ENCODE measurements at regions not wholly inside any gene's neighbourhood (a gene's known extent, or its start where the extent isn't known, plus 50 kb on each side); places are given as distances from the start of the nearest gene placed in this dataset.

DNA sequence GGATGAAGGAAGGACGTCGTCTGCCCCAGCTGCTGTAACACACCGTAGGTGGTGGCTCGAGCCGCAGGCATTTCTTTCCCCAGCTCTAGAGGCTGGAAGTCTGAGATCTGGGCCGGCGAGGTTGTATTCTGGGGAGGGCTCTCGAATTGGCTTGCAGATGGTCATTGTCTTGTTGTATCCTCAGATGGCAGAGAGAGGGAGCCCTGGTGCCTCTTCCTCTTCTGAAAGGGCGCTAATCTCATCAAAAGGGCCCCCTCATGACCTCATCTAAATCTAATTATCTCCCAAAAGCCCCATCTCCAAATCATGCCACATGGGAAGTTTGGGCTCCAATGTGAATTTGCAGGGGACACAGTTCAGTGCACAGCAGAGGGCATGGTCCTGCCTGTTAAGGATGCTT is 109.0 kb downstream of the SIK1 start:
- DNase-seq (ENCODE audit: low read depth in 2 of 2), result no peak

DNA sequence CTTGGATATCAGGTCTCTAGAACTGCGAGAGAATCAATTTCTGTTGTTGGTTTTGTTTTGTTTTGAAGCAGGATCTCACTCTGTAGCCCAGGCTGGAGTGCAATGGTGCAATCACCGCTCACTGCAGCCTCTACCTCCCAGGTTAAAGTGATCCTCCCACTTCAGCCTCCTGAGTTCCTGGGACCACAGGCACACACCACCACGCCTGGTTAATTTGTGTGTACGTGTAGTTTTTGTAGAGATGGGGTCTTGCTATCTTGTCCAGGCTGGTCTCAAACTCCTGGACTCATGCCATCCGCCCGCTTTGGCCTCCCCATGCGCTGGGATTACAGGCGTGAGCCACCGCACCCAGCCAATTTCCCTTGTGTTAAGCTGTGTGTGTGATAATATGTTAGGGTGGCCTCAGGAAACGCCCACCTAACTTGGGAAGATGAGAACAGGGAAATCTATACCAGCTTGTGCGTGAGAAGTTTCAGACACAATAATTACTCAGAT is 109.6 kb downstream of the SIK1 start:
- no peak for DNase-seq (ENCODE audit: low read depth in 2 of 2)

DNA sequence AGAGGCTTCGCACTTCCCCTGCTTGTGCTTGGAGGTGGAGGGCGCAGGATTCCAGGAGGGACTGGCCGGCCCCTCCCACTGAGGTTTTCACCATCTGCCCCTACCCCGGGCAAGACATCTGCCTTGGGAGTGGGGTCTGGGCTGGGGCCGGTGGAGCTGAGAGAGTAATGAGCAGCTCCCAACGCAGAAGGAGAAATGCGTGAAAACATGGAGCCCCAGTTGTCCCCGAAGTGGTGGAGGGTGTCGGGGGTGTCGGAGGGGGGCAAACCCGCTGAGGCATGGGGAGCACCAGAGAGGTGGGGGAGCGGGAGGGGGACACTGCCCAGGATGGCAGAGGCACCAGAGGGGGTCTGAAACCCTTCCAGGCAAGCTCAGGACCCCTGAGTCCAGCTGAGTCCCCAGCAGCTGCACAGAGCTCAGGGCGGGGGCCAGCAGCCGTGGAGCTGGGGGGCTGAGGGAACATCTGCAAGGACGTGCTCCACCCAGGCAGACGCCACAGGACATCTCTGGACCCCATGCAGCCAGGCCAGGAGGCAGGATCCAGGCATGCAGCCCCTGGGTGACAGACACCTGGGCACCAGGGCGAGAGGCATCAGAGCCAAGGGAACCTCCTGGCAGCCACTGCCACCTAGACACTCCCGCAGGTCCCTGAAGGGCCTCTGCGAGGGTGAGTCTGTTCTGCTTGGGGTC is 110.6 kb downstream of the SIK1 start:
- DNase-seq (ENCODE audit: low read depth in 2 of 2), result no peak

DNA sequence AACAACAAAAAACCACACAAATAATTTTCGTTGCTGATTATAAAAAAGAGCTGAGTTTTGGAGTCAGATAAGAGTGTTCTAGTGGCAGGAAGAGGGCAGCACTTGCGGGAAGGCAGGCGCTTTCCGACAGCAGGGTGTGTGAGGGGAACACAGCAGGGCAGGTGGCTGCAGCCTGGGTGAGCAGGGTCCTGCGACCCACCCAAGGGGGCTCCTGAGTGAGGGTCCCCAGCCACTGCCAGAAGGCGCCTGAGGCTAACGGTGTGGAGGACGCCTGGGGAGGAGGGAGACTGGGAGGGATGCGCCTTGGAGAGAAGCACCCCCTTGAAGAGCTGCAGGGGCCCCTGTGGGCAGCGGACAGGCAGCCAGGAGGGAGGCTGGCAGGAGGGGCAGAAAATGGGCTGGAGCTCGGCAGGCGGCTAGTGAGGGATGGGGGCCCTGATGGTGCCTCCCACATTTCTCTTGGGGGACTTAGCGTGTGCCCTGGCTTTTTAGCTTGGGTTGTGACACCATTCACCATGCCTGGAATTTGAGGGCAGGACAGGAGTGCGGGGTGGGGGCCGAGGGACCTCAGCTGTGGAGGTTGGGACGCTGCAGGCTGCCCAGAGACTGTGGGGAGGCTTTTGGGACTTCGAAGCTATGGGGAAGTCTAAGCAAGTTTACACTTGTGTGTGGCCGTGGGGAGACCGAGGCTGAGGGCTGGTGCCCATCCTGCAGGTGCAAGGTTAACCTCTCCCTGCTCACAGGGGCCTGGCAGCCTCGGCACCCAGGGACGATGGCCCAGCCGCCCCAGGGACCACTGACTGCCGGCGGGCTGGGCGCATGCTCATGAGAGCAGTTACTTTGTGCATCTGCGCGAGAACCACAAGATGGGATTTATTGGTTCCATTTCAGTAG is 111.4 kb downstream of the SIK1 start:
- no peak for DNase-seq (ENCODE audit: low read depth in 2 of 2)

DNA sequence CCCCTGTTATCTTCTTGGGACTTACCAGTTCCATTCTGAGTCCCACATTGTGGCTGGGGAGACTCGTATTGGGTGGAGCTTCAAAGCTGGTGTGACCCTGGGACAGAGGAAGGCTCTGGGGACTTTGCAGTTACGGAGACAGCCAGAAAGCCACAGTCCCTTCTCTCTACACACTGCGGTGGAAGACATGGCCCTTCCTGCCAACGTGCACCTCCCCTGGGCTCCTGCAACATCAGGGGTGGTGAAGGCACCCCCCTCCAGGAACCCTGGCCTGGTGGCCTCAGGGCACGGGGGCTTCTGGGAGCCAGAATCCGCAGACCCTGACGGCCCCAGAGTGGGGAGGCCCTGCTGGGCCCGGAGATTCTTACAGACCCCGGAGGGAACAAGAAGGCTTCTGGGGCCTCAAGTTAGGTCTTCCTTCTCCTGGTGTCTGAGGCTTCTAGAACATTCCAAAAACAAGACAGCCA is 113.0 kb downstream of the SIK1 start:
- DNase-seq (ENCODE audit: low read depth in 2 of 2), result no peak

DNA sequence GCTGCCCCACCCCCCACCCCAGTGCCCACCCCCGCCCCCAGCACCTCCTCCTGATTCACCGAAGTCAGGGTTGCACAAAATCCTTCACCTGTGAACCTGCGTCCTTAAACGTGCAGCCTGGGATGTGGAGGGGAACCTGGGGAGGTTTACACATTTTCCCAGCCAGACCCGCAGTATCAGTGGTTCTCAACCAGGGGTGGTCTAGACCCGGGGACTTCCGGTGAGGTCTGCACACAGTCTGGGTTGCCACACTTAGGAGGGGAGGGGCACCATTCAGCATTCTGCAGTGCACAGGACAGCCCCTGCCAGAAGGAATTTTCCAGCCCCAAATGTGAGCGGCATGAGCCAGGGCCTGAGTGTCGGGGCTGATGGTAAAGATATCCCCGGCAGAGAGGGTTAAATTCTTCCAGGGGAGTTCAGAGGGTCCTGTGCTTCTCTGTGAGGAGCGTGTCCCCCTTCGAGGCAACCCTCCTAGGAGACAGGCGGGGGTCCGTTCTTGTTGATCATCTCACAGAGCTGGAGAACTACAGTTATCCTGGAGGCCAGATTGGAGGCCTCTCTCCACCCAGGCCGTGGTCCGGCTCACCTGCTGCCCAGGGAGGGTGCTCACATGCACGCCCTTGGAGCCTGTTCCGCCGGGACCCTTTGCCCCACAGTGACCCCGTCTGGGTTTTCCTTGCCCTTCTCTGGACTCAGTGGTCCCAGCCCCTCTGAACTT is 113.6 kb downstream of the SIK1 start:
- DNase-seq (ENCODE audit: low read depth in 2 of 2), result no peak

DNA sequence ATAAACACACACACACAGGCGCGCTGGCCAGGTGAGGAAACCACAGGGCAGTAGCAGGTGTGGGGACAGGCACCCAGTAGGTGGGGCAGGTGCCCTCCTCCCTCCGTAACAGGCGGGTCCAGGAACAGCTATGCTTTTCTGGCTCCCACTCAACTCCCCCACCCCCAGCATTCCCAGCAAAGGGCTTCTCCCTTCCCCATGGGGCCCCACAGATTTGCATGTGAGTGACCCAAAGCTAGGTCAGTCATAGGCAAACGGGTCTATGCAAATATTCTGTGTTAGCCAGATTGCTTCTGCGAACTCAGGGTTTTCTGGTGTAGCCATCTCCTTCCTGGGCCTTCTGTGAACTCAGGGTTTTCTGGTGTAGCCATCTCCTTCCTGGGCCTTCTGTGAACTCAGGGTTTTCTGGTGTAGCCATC is 114.2 kb downstream of the SIK1 start:
- DNase-seq (ENCODE audit: low read depth in 2 of 2), result no peak

DNA sequence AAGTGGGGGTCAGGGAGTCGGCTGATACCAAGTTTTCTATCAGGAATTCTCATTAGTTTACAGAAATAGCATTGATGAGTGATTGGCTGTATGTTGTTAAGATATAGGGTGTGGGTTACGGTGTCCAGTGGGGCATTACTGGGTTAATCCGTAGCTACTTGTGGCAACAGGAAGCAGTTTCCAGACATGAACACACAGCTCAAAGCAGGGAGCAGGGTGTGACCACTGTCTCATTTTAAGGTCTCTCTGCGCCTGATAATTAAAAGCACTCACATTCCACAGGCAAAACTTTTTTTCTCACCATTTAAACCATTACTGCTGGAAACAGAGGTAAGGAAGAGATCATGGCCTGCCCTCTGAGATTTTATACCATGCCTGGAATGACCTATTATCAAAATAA is 114.9 kb downstream of the SIK1 start:
- DNase-seq (ENCODE audit: low read depth in 2 of 2), result no peak

DNA sequence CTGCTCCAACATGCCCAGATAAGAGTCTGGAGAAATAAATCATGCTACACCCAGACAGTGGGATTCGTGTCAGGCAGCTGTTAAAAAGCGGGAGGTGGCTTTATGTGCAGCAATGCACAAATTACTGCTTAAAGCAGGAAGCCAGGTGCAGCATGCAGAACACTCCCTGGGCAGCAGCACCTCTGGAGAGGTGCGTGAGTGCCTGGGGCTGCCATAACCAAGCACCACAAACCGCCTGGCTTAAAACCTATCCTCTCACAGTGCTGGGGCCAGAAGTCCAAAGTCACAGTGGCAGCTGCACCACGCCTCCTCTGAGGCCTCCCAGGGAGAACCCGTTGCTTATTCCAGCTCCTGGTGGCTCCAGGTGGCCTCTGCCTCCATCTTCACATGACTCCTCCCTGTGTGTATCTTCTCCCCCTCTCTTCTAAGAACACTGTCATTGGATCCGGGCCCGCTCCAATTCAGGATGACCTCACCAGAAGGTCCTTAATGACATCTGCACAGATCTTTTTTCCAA is 115.6 kb downstream of the SIK1 start:
- no peak for DNase-seq (ENCODE audit: low read depth in 2 of 2)

DNA sequence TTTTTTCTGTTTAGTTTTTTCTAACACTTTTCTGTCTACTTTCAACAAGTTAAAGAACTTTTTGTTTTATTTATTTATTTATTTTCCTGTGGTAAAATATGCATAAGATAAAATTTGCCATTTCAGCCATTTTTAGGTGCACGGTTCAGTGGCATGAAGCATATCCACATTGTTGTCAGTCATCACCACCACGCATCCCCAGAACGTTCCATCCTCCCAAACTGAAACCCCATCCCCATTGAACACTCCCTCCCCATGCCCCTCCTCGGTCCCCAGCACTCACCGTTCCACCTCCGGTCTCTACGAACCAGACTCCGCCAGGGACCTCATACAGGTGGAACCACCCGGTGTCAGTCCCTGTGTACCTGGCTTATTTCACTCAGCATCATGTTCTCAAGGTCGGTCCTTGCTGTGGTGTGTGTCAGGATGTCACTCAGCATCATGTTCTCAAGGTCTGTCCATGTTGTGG is 118.1 kb downstream of the SIK1 start:
- DNase-seq (ENCODE audit: low read depth in 2 of 2), result no peak

DNA sequence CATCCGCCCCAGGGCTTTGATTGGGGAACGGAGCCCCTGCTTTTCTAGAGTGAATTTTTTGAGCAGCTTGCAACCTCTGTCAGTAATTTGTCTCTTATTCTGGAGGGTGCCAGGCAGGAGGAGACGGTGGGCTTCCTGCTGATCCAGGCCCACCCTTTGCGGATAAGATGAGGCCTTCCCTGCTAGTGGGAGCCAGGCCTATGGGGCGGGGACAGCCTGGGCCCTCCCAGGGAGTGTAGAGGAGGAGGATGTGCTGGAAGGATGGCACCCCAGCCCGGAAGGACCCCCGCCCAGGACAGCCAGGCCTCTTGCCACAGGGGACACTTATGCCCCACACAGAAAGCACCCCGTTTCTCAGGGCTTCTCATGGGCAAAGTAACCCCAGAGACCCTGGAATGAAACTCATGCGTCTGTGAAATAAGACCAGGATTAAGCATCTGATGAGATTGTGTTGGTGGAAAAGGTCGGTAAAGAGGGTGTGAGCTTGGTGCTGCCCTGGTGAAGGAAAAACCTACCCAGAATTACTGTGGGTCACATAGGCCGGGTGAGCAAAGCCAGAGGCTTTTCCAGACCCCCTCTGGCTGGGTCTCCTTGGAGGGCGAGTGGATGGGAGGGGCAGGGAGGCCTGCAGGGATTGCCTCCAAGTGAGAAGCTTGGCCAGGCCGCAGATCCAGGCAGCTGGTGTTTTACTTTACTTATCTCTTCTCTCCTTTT is 118.7 kb downstream of the SIK1 start:
- no peak for DNase-seq (ENCODE audit: low read depth in 2 of 2)

DNA sequence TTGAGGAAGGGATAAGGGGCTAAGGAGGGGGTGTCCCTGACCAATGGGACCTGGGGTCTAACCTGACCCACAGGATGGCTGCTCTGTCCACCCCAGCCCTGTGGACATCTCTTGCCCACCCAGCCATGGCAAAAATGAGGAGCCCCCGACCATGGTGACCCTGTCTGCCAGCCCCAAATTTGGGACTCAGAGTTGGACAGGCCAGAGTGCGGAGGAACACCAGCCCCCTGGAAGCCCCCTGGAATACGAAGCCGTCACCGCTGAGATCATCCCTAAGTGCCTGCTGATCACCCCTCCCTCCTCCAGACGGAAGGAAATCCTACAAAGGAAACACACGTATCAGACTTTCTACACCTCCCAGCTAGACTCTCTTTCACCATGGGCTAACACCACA is 119.3 kb downstream of the SIK1 start:
- no peak for DNase-seq (ENCODE audit: low read depth in 2 of 2)

DNA sequence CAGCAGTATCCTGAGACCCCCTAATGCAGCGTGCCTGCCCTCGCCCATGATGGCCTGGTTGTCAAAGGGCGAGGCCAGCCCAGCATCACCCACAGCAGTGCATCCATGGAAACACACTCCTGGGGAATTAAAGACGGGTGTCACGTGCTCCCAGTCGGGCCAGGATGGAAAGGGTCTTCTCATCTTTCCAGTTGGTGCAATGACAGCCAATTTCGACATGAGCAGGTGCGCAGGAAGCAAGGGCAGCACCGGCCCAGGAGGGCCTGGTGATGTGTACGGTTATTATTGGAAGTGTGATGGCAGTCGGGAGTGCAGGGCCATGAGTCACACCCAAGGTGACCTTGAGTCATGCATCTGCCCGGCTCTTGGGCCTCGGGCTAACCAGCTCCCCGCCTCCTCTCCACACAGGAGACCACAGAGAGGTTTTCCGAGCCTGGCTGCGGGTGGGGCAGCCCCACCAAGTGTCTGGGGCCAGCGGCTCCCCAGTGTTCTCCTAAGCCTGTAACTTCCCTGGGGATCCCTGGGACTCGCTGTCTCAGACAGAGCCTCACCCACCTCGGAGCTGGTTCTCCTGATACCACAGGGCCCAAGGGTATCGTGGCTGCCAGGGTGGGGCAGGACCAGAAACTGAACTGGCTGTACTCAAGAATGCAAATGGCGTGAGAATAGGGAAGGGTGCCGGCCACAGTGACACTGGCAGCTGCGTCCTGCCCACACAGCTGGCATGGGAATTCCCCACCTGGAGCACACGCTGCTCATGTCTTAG is 119.8 kb downstream of the SIK1 start:
- DNase-seq (ENCODE audit: low read depth in 2 of 2), result no peak

DNA sequence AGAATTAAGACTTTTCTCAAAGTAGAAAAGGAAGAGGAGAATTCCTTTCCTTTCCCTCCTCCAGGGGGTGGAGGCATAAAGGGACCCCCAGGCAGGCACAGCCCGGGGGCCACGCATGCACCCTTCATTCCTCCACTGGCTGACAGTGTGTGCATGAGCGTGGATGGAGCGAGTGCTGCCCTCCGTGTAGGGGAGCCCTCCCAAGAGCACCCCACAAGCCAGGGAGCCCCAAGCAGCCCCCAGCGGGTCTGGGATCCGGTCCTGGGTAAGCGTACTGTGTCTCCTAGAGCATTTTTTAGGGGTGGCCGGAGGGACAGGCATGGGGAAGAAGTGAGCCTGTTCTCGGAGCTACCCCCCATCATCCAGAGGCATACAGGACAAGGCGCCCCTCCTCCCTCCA is 120.5 kb downstream of the SIK1 start:
- DNase-seq (ENCODE audit: low read depth in 2 of 2), result no peak

DNA sequence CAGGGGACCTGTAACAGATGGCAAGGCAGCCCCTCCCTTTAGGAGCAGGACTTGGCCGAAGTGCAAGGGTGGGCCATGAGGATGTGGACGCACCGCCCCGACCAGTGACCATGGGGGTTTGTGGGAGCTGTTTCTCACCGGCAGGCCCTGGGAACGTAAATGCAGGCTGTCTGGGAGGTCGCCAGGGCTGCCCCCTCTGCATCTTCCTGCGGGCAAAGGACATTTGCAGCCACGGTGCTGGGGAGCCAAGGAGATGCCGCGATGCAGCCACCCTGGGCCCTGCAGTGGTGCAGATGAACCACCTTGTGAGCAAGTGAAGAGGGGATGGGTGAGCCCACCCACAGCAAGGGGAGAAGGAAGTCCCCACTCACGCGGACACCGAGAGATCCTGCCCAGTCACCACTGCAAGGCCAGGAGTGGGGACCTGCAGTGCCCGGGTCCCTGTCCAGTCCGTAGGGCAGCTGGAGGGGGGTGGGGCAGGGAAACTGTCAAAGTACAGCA is 121.1 kb downstream of the SIK1 start:
- DNase-seq (ENCODE audit: low read depth in 2 of 2), result no peak

DNA sequence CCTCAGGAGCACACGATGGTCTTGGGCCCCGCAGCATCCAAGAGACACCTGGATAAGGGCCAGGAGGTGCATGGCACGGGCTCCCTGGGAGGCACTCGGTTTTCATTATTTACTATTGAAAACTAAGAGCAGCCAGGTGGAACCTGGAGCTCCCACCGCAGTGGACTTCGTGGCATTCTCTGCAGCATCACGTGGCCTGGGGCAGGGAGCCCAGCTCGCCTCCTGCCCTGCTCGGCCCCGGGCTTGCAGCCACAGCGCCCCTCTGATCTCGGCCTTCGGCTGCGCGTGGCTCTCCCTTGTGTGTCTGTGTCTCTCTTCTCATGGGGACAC is 121.6 kb downstream of the SIK1 start:
- DNase-seq (ENCODE audit: low read depth in 2 of 2), result no peak

DNA sequence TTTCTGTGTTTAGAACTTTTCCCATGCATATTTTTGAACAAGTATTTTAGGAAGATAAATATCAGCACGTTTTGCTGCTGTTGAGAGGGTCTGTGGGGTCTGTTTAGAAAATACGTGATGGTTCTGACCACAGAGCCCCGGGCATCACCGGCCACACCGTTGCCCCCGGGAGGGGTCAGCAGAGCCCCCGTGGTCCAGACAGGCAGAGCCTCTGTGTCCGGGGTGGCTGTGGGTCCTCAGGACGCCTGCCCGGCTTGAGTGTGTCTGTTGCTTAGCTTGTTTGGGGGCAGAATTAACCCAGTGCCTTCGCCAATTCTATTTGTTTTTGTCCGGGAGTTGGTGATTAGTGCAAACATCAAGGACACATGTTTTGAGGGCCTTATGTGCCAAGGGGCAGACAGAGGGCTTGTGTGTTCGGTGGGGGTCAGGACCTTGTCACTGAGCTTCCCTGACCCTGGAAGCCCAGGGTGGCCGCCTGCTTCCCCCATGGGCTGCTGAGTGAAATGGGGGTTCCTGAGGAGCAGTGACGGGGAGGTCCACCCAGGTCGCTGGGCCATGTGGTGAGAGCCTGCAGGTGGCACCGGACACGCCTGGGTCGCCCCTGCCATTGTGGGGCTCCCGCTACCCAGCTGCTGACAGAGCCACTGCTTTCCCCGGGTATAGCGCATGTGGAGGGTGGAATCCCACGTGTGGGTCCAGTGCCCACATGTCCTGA is 122.2 kb downstream of the SIK1 start:
- no peak for DNase-seq (ENCODE audit: low read depth in 2 of 2)

DNA sequence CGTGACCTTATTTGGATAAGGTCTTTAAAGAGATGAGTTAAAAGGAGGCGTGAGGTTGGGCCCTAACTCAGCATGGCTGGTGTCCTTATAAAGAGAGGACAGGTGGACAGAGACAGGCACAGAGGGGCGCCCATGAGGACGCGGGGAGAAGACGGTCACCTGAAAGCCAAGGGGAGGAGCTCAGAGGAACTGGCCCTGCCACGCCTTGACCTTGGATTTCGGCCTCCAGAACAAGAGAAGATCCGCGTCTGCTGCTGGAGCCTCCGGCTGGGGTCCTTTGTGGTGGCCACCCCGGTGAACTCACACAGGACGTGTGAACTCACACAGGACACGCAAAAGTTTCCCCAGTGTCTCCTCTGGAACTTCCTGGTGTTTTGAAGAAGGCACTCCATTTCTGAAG is 122.7 kb downstream of the SIK1 start:
- DNase-seq (ENCODE audit: low read depth in 2 of 2), result no peak

DNA sequence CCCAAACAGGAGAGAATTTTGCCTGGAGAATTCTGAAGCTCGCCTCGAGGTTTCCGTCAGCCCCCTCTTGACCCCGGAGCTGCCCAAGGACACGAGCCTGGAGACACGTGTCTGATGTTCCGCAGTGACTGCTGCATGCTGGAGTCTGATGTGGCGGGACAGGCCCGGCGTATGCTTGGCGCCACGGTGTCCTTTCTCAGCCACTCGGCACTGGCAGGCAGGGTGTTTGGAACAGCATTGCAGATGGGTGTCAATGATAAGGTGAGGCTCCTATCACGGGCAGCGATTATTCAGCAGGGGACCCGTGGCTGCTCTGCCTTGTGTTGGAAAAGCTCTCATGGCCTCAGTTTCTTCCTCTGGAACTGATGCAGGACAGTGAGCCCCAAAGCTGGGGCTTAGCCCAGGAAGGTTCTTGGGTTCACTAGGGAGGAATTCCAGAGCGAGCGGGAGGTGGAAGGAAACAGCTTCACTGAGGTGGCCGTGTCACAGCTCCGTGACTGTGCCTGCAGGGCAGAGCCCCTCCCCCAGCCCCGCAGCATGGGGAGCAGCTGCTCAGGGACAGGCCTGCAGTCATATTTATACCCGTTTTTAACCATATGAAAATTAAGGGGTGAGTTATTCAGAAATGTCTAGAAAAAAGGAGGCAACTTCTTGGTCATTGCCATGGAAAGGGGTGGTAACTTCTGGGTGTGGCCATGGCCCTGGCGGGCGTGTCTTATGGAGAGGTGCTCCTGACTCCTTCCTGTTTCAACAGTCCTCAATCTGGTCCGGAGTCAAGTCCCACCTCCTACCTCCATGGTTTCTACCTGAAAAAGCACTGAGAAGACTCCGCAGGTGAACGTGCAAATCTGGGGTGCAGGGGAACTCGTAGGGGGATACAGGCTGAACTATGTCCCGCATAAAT is 123.4 kb downstream of the SIK1 start:
- no peak for DNase-seq (ENCODE audit: low read depth in 2 of 2)
